T-helper 1 cell treated with Interleukin-12 subunit alpha and Interleukin-12 subunit beta and Interleukin-4 antibody, amounts not matched to agents 30 μg/mL and 1 μg/mL, for 36 hours (primary cell): ENCODE measurements at regions not wholly inside any gene's neighbourhood (a gene's known extent, or its start where the extent isn't known, plus 50 kb on each side); places are given as distances from the start of the nearest gene placed in this dataset.

Experiments
- H3K27ac Mint-ChIP-seq: one replicate; pipeline ENCODE4 v1.8.0; 2021; ENCODE audit warnings: mild to moderate bottlenecking, mixed read lengths
- H3K27me3 Mint-ChIP-seq: one replicate; pipeline ENCODE4 v1.8.0; 2021; ENCODE audit warnings: low read depth, mixed read lengths
- H3K36me3 Mint-ChIP-seq: one replicate; pipeline ENCODE4 v1.8.0; 2021; ENCODE audit warnings: low read depth, mixed read lengths
- H3K4me1 Mint-ChIP-seq: one replicate; pipeline ENCODE4 v1.8.0; 2021; ENCODE audit warnings: low read depth, mixed read lengths
- H3K4me3 Mint-ChIP-seq: one replicate; pipeline ENCODE4 v1.8.0; 2021; ENCODE audit warnings: mild to moderate bottlenecking, moderate library complexity, mixed read lengths
- H3K9me3 Mint-ChIP-seq: one replicate; pipeline ENCODE4 v1.8.0; 2021; ENCODE audit warnings: mixed read lengths

DNA sequence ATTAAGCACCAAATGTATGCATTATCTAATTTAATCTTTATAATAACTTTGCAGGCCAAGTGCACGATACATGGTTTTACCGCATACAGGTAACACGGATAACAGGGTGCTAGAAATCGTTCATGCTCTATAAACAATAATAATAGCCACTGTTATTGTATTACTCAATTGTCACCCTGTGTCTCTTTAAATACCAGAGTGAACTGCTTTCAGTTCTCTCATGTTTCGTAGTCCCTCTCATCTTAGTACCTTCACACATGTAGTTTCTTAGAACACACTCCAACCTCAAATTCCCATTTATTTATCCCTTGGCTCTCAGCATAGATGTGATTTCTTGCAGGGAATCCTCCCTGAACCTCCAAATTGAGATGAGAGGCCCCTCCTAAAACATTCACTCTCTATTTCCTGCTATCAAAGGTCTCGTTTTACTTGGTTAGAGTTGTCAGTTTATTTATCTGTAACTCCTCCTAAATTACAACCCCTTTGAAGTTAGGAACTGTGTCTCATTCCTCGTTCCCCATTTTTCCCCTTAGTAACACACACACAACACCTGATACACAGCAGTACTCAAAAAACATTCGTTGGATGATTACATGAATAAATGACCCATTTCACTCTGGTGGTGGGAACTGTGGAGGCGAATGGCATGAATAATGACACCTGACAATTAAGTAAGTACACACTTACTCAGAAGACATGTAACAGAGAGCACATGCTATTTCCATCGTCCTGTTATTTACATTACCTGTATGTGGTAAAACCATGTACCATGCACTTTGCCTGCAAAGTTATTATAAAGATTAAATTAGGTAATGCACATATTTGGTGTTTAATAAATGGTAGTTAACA lies 134.6 kb downstream of the BTG1 start:
- Mint-ChIP-seq H3K9me3 (peaks cover 9% of the 10 kb centered on the region), H3K27ac (no peak overlapping the region), H3K4me3 (peak overlapping the region; percentile 33), H3K4me1 (peaks cover 16% of the 10 kb centered on the region), H3K27me3 (no peaks in the 10 kb centered on the region), H3K36me3 (peaks cover 5% of the 10 kb centered on the region)

GRCh38 chr12:92010368-92010767 lies 135.3 kb downstream of the BTG1 start:
- H3K27me3 Mint-ChIP-seq, result no peaks in the 10 kb centered on the region
- H3K4me1 Mint-ChIP-seq, result peaks cover 16% of the 10 kb centered on the region
- H3K36me3 Mint-ChIP-seq, result peaks cover 5% of the 10 kb centered on the region
- H3K27ac Mint-ChIP-seq, result no peak overlapping the region
- H3K4me3 Mint-ChIP-seq, result no peak overlapping the region
- peaks cover 9% of the 10 kb centered on the region for H3K9me3 Mint-ChIP-seq

- peaks cover 19% of the 10 kb centered on the region for H3K4me1 Mint-ChIP-seq
- H3K4me3 Mint-ChIP-seq, result no peak overlapping the region
- H3K27me3 Mint-ChIP-seq, result no peaks in the 10 kb centered on the region
- H3K9me3 Mint-ChIP-seq, result peaks cover 4% of the 10 kb centered on the region
- no peak overlapping the region for H3K27ac Mint-ChIP-seq
- peaks cover 5% of the 10 kb centered on the region for H3K36me3 Mint-ChIP-seq
Observed at GRCh38 chr12:92008345-92008744, 137.3 kb downstream of the BTG1 start.

DNA sequence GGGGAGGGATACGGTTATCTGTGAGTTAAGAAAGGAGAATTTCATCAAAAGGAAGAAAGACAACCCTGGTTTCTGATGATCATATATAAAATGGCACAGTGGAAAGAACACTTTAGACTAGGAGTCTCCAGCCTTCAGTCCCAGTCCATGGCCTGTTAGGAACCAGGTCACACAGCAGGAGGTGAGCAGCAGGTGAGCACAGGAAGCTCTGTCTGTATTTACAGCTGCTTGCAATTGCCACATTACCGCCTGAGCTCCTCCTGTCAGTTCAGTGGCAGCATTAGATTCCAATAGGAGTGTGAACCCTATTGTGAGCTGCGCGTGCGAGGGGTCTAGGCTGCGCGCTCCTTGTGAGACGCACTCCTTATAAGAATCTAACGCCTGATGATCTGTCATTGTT lies 137.9 kb downstream of the BTG1 start:
- Mint-ChIP-seq H3K27ac (no peak overlapping the region), H3K36me3 (peaks cover 2% of the 10 kb centered on the region), H3K27me3 (no peaks in the 10 kb centered on the region), H3K9me3 (no peaks in the 10 kb centered on the region), H3K4me3 (no peak overlapping the region), H3K4me1 (peaks cover 23% of the 10 kb centered on the region)

GRCh38 chr12:92003701-92004100 lies 141.9 kb downstream of the BTG1 start:
- no peaks in the 10 kb centered on the region for H3K27me3 Mint-ChIP-seq
- H3K36me3 Mint-ChIP-seq, result peaks cover 6% of the 10 kb centered on the region
- peaks cover 18% of the 10 kb centered on the region for H3K4me1 Mint-ChIP-seq
- H3K9me3 Mint-ChIP-seq, result peaks cover 16% of the 10 kb centered on the region
- no peak overlapping the region for H3K4me3 Mint-ChIP-seq
- no peak overlapping the region for H3K27ac Mint-ChIP-seq

DNA sequence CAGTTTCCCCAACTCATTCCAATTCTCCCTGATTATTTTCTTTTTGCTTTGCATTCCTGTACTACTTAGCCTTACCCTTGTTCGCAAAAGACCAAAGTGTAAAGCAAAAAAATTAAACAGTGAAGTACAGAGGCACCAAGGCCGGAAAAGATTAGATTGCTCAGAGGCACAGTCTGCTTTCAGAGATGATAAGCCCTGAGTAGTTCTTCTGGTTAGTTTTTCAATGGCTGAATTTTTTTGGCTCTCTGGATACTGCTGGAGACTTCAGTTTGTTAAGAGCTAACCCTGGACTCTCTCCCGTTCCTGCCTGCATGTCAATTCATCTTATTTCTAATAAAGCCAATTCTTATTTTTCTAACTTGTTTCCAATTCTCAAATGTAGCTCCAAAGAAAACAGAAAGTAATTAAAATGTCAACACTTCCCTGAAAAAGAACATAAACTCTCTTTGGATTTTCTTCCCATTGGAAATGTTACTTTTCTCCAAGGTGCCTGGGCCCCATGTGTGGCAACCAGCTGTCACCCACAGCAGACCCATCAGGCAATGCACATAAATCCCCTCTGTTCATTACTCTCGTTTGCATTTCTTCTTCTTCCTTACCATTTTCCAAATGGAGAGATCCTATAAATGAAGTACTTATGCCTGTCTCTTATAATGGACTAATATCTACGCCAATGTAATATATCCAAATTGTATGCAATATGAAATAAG lies 142.8 kb downstream of the BTG1 start:
- Mint-ChIP-seq H3K27me3 (no peaks in the 10 kb centered on the region), H3K4me1 (peaks cover 21% of the 10 kb centered on the region), H3K27ac (no peak overlapping the region), H3K9me3 (peaks cover 25% of the 10 kb centered on the region), H3K4me3 (no peak overlapping the region), H3K36me3 (peaks cover 7% of the 10 kb centered on the region)

DNA sequence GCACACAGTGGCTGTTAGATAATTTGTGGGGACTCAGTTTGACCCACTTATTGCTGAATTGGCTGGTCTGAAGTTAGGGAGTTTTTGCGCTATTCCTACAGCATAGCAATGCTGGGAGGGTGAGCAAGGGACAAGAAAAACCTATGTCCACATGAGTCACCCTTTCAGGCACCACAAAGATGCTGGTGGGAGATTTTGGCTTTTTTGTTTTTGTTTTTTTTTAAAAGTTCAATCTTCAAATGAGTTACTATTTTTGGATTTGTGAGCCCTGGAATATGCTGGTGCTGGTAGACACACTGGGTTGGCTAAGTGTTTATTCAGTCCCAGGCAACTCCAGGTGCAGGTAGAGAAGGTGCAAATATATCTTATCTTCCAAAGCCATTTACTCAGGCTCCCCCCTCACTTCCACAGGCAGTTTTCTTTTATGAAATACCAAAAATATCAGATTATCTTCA lies 143.4 kb downstream of the BTG1 start:
- Mint-ChIP-seq H3K36me3 (peaks cover 7% of the 10 kb centered on the region), H3K4me3 (no peak overlapping the region), H3K27me3 (no peaks in the 10 kb centered on the region), H3K9me3 (peaks cover 25% of the 10 kb centered on the region), H3K27ac (no peak overlapping the region), H3K4me1 (peaks cover 21% of the 10 kb centered on the region)

- Mint-ChIP-seq H3K4me3 (no peak overlapping the region), H3K27me3 (no peaks in the 10 kb centered on the region), H3K9me3 (peaks cover 31% of the 10 kb centered on the region), H3K27ac (no peak overlapping the region), H3K4me1 (peaks cover 19% of the 10 kb centered on the region), H3K36me3 (peaks cover 10% of the 10 kb centered on the region)
Observed at GRCh38 chr12:92000597-92000996, 145.0 kb downstream of the BTG1 start.

DNA sequence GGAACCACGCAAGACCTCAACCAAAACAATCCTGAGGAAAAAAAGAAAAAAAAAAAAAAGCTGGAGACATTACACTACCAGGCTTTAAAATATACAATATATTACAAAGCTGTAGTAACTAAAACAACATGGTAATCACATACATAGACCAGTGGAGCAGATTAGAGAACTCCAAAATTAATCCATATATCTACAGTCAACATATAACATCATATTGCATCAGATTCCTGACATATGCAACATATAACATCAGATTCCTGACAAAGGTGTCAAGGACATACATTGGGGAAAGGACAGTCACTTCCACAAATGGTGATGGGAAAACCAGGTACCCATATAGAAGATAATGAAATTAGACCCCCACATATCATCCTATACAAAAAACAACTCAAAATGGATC lies 145.8 kb downstream of the BTG1 start:
- Mint-ChIP-seq H3K4me1 (peaks cover 17% of the 10 kb centered on the region), H3K4me3 (no peak overlapping the region), H3K36me3 (peaks cover 10% of the 10 kb centered on the region), H3K27me3 (no peaks in the 10 kb centered on the region), H3K27ac (no peak overlapping the region), H3K9me3 (peaks cover 31% of the 10 kb centered on the region)

- no peak overlapping the region for H3K27ac Mint-ChIP-seq
- peaks cover 15% of the 10 kb centered on the region for H3K4me1 Mint-ChIP-seq
- H3K36me3 Mint-ChIP-seq, result peaks cover 7% of the 10 kb centered on the region
- H3K4me3 Mint-ChIP-seq, result no peak overlapping the region
- H3K27me3 Mint-ChIP-seq, result no peaks in the 10 kb centered on the region
- H3K9me3 Mint-ChIP-seq, result peaks cover 31% of the 10 kb centered on the region
Observed at GRCh38 chr12:91998316-91998715, 147.3 kb downstream of the BTG1 start.

DNA sequence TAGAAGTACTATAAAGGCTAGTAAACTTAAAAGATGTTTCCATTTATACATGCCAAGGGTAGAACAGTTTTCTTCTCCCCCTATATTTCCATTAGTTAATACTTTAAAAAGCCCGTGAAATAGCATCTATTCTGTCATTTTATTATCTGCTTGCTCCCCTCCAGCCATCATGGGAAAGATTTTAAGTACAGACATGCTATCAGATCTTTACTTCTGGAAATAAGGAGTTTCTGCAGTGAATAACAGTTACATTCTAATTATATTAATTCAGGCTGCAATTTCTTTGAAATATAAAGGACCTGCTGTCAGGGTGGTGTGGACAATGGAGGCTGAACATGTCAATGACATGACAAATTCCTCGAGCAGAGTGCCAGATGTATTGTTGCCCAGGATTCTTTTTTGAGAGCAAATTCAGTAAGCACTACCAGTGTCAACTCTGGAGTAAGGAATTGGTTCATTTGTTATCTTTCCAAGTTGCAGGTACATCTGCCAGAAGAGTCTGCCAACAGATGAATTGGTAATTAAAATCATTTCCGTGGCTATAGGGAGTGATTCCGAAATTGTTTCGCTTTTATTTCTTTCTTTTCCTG lies 151.3 kb downstream of the BTG1 start:
- H3K9me3 Mint-ChIP-seq, result peaks cover 17% of the 10 kb centered on the region
- no peak overlapping the region for H3K27ac Mint-ChIP-seq
- peaks cover 9% of the 10 kb centered on the region for H3K4me1 Mint-ChIP-seq
- no peak overlapping the region for H3K4me3 Mint-ChIP-seq
- peaks cover 5% of the 10 kb centered on the region for H3K36me3 Mint-ChIP-seq
- no peaks in the 10 kb centered on the region for H3K27me3 Mint-ChIP-seq

DNA sequence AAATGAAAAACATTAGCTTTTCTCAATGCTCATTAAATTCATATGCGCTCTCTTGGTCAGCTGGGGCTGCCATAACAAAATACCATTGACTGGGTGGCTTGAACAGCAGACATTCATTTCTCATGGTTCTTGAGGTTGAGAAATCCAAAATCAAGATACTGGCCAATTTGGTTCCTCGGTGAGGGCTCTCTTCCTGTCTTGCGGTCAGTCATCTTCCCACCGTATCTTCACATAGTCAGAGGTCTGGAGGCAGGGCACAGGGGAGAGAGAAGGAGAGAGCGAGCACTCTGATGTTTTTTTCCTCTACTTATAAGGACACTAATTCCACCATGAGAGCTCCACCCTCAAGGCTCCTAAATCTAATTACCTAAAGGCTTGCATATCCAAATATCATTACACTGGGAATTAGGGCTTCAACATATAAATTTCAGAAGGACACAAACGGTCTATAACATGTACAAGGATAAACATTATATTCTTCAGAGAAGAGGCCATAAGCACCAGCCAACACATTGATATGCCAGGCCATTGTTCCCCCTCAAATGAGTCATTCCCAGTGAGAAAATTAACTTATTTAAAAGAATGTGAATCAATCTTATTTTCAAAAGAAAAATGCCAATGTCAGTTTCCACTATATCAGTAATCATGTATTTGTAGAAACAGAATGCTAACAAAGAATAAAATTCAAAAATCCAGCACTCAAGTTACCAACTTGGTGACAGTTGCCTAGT lies 152.2 kb downstream of the BTG1 start:
- no peak overlapping the region for H3K27ac Mint-ChIP-seq
- peaks cover 5% of the 10 kb centered on the region for H3K36me3 Mint-ChIP-seq
- peaks cover 9% of the 10 kb centered on the region for H3K4me1 Mint-ChIP-seq
- H3K4me3 Mint-ChIP-seq, result no peak overlapping the region
- H3K27me3 Mint-ChIP-seq, result no peaks in the 10 kb centered on the region
- H3K9me3 Mint-ChIP-seq, result peaks cover 12% of the 10 kb centered on the region

DNA sequence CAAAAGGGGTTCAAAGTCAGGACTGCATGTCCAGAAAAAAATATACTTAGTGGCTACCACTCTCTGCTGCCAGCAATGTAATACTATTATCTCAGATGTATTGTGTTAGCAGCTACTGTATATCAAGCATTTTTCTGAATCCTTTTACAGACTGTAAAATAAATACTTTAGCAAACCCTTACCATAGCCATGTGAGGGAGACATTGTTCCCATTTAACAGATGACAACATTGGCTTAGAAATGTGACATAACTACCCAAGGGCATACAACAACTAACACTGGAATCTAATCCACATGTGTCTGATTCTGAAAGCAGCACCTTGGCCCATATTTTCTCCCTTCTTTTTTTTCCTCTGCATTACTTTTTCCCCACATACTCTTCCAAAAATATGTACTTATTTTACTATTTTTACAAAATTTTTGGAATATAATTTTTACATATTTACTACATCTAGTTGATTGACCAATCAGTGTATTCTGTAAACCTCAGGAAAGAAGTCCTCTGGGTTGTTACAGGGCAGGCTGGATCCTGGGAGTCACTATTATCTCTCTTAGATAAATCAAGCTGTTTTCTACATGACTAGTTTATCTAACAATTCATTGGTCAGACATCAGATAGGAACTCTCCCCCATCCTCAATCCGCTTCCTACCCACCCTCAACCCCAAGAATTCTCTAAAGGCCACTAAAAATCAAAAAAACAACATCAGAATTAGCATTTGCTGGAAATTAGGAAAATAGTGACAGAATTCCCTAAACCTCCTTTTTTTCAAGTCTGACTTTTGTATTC lies 154.1 kb downstream of the BTG1 start:
- H3K9me3 Mint-ChIP-seq, result no peaks in the 10 kb centered on the region
- no peaks in the 10 kb centered on the region for H3K27me3 Mint-ChIP-seq
- no peak overlapping the region for H3K4me3 Mint-ChIP-seq
- peaks cover 7% of the 10 kb centered on the region for H3K4me1 Mint-ChIP-seq
- no peak overlapping the region for H3K27ac Mint-ChIP-seq
- H3K36me3 Mint-ChIP-seq, result peaks cover 2% of the 10 kb centered on the region

- Mint-ChIP-seq H3K36me3 (peaks cover 2% of the 10 kb centered on the region), H3K9me3 (no peaks in the 10 kb centered on the region), H3K4me3 (no peak overlapping the region), H3K27me3 (no peaks in the 10 kb centered on the region), H3K27ac (no peak overlapping the region), H3K4me1 (peaks cover 10% of the 10 kb centered on the region)
Observed at GRCh38 chr12:91990525-91990924, 155.1 kb downstream of the BTG1 start.
